ENCODE measurements at regions not wholly inside any gene's neighbourhood (a gene's known extent, or its start where the extent isn't known, plus 50 kb on each side); places are given as distances from the start of the nearest gene placed in this dataset.
A peak's percentile ranks its signal among the peaks of the same experiment; 100 is the strongest.

- ATAC-seq (no peak), DNase-seq (ENCODE audit: missing footprints) (no peak)
- intact Hi-C loops (cut with DNase I) = no loop called here
Observed at GRCh38 chr6:139496654-139497344, 122.4 kb upstream of the CITED2 start.

GRCh38 chr6:139494376-139494990 lies 120.0 kb upstream of the CITED2 start:
- ATAC-seq (no peak), DNase-seq (ENCODE audit: missing footprints) (no peak)
- intact Hi-C loops (cut with DNase I) = no loop called here

- DNase-seq (ENCODE audit: missing footprints) (no peak), ATAC-seq (no peak)
- intact Hi-C loops (cut with DNase I) = no loop called here
Observed at GRCh38 chr6:139490482-139490881, 116.0 kb upstream of the CITED2 start.

- no peak for ATAC-seq
- intact Hi-C loops (cut with DNase I) = no loop called here
- no peak for DNase-seq (ENCODE audit: missing footprints)
Observed at GRCh38 chr6:139486476-139486799, 112.0 kb upstream of the CITED2 start.

- ATAC-seq (no peak), DNase-seq (ENCODE audit: missing footprints) (no peak)
- intact Hi-C loops (cut with DNase I) = no loop called here
Observed at GRCh38 chr6:139485742-139486475, 111.5 kb upstream of the CITED2 start.

- DNase-seq (ENCODE audit: missing footprints) (no peak), ATAC-seq (no peak)
- intact Hi-C loops (cut with DNase I) = no loop called here
Observed at GRCh38 chr6:139485185-139485584, 110.7 kb upstream of the CITED2 start.

GRCh38 chr6:139483079-139483478 lies 108.6 kb upstream of the CITED2 start:
- intact Hi-C loops (cut with DNase I) = no loop called here
- no peak for ATAC-seq
- no peak for DNase-seq (ENCODE audit: missing footprints)

GRCh38 chr6:139482287-139482686 lies 107.8 kb upstream of the CITED2 start:
- intact Hi-C loops (cut with DNase I) = no loop called here
- ATAC-seq (no peak), DNase-seq (ENCODE audit: missing footprints) (no peak)

- ATAC-seq (no peak), DNase-seq (ENCODE audit: missing footprints) (no peak)
- intact Hi-C loops (cut with DNase I) = no loop called here
Observed at GRCh38 chr6:139480356-139481165, 106.1 kb upstream of the CITED2 start.

GRCh38 chr6:139479433-139480222 lies 105.2 kb upstream of the CITED2 start:
- intact Hi-C loops (cut with DNase I) = no loop called here
- ATAC-seq = no peak
- no peak for DNase-seq (ENCODE audit: missing footprints)

GRCh38 chr6:139475646-139476045 lies 101.2 kb upstream of the CITED2 start:
- ATAC-seq (no peak), DNase-seq (ENCODE audit: missing footprints) (no peak)
- intact Hi-C loops (cut with DNase I) = no loop called here

GRCh38 chr6:139475241-139475640 lies 100.8 kb upstream of the CITED2 start:
- ATAC-seq (no peak), DNase-seq (ENCODE audit: missing footprints) (no peak)
- intact Hi-C loops (cut with DNase I) = no loop called here

GRCh38 chr6:139474145-139475108 lies 100.0 kb upstream of the CITED2 start:
- intact Hi-C loops (cut with DNase I) = no loop called here
- DNase-seq (ENCODE audit: missing footprints) (no peak), ATAC-seq (no peak)

GRCh38 chr6:139473731-139474130 lies 99.3 kb upstream of the CITED2 start:
- ATAC-seq (no peak), DNase-seq (ENCODE audit: missing footprints) (no peak)
- intact Hi-C loops (cut with DNase I) = no loop called here

- intact Hi-C loops (cut with DNase I) = no loop called here
- no peak for DNase-seq (ENCODE audit: missing footprints)
- ATAC-seq = peak; percentile 57
Observed at GRCh38 chr6:139473231-139473701, 98.8 kb upstream of the CITED2 start.

GRCh38 chr6:139472351-139473015 lies 98.0 kb upstream of the CITED2 start:
- intact Hi-C loops (cut with DNase I) = no loop called here
- no peak for DNase-seq (ENCODE audit: missing footprints)
- peak; percentile 37 for ATAC-seq

- DNase-seq (ENCODE audit: missing footprints) = no peak
- ATAC-seq = no peak
- intact Hi-C loops (cut with DNase I) = no loop called here
Observed at GRCh38 chr6:139470997-139471396, 96.5 kb upstream of the CITED2 start.
